NT2/D1 (cell line): ENCODE measurements at regions not wholly inside any gene's neighbourhood (a gene's known extent, or its start where the extent isn't known, plus 50 kb on each side); places are given as distances from the start of the nearest gene placed in this dataset.

ENCODE experiments used
- SUZ12 ChIP-seq: IDR thresholded peaks from 2 replicates; pipeline ENCODE4 v1.6.1; 2011; ENCODE audit not compliant: insufficient read length, insufficient read depth; ENCODE audit errors: extremely low read depth
- ZNF274 ChIP-seq: IDR thresholded peaks from 2 replicates; pipeline ENCODE4 v1.6.1; 2011; ENCODE audit warnings: mild to moderate bottlenecking, low read depth, low read length

DNA sequence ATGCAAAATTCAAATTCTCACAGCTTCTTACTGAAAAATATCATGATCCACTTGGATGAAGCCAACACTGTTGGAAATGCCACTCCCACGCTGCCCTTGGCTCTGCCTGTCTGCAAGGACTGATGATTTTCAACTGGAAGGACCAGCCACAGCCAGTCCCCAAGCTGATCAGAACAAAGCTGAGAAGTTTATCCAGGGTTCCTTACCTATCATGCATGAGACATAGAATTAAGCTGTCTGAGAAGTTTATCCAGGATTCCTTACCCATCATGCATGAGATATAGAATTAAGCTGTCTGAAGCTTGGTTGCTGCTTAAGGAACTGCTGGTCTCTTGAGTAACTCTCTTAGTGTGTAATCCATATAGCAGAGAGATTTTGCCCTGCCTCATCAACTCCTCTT is 159.8 kb upstream of the TMEM260 start:
- TF ChIP-seq SUZ12 (no peak), ZNF274 (no peak)
